A549 (cell line): ENCODE measurements at regions not wholly inside any gene's neighbourhood (a gene's known extent, or its start where the extent isn't known, plus 50 kb on each side); places are given as distances from the start of the nearest gene placed in this dataset.

Experiments
- ATAC-seq, 2 experiments: fragments of 200-7000 bp in 1 of 2; fragments of >200 bp in 1 of 2; cut with Nextera tagmentation in 1 of 2; cut with Tn5 transposase in 1 of 2; 3 replicates each; pipeline versions ENCODE4 v1.8.0 to v1.9.1; 2018 to 2020; ENCODE audit warnings: mild to moderate bottlenecking in 1 of 2, moderate library complexity in 1 of 2
- CTCF ChIA-PET: fragments of 300-600 bp; sonication (Branson Sonifier 250); formaldehyde crosslinking; extraction: SDS; loops from one replicate; lab custom pipeline; 2021; ENCODE audit warnings: antibody characterized with exemption, inconsistent platforms; lab: Yijun Ruan, JAX
- POLR2A ChIA-PET: fragments of 350-600 bp; formaldehyde crosslinking; extraction: SDS; loops from one replicate; lab custom pipeline; 2021; ENCODE audit warnings: antibody characterized with exemption, inconsistent platforms; lab: Yijun Ruan, JAX
- DNase-seq, 2 experiments: peaks; one replicate each; pipeline versions ENCODE4 v3.0.0 to v3.0.0-alpha.2; 2011 to 2016; ENCODE audit warnings: low read depth in 1 of 2, low spot score in 1 of 2
- FAIRE-seq: peaks from 2 replicates; lab custom pipeline; 2011; peaks lifted over from hg19 to GRCh38; lab: Jason Lieb, UNC
- H3K27ac ChIP-seq, 2 experiments: fragments of >200 bp; sonication (Bioruptor Twin); formaldehyde crosslinking; 3 replicates each; pipeline ENCODE4 v1.5.1; 2016 to 2017
- H3K4me1 ChIP-seq: fragments of >200 bp; sonication (Bioruptor Twin); formaldehyde crosslinking; 3 replicates; pipeline ENCODE4 v1.6.1; 2016
- H3K4me2 ChIP-seq: fragments of >200 bp; sonication (Bioruptor Twin); formaldehyde crosslinking; 3 replicates; pipeline ENCODE4 v1.6.1; 2016
- H3K4me3 ChIP-seq: fragments of >200 bp; sonication (Bioruptor Twin); formaldehyde crosslinking; 3 replicates; pipeline ENCODE4 v1.5.1; 2016
- H3K9me3 ChIP-seq: fragments of >200 bp; sonication (Bioruptor Twin); formaldehyde crosslinking; 3 replicates; pipeline ENCODE4 v1.6.1; 2016
- BHLHE40 ChIP-seq: IDR thresholded peaks from 2 replicates; pipeline ENCODE4 v1.6.1; 2012; ENCODE audit warnings: low read depth, low read length, inconsistent platforms
- CBX2 ChIP-seq: fragments of 200-600 bp; sonication (generic); IDR thresholded peaks from 2 replicates; pipeline ENCODE4 v1.6.1; 2016; ENCODE audit warnings: low read depth, mild to moderate bottlenecking, borderline replicate concordance
- CBX8 ChIP-seq: fragments of 200-600 bp; sonication (generic); IDR thresholded peaks from 2 replicates; pipeline ENCODE4 v1.6.1; 2016
- CHD2 ChIP-seq: fragments of 150-350 bp; IDR thresholded peaks from 2 replicates; pipeline ENCODE4 v1.6.1; 2014; ENCODE audit warnings: low read length; ENCODE audit not compliant: partially characterized antibody
- EP300 ChIP-seq, 2 experiments: fragments of >200 bp; sonication (Bioruptor Twin); formaldehyde crosslinking; IDR thresholded peaks; 2 replicates in 1 of 2; 3 replicates in 1 of 2; pipeline ENCODE4 v1.6.1; 2016 to 2017
- ESRRA ChIP-seq: fragments of 150-350 bp; IDR thresholded peaks from 2 replicates; pipeline ENCODE4 v1.6.1; 2014; ENCODE audit warnings: mild to moderate bottlenecking, low read length, borderline replicate concordance
- FOSB ChIP-seq: fragments of 250-450 bp; sonication (Bioruptor Pico); IDR thresholded peaks from 2 replicates; pipeline ENCODE4 v1.5.0; 2020; ENCODE audit warnings: mild to moderate bottlenecking, moderate library complexity
- FOSL2 ChIP-seq, 2 experiments: fragments of 450-650 bp in 1 of 2; fragments of >200 bp in 1 of 2; sonication (Bioruptor Twin) in 1 of 2; formaldehyde crosslinking; IDR thresholded peaks; 2 replicates each; pipeline versions ENCODE4 v1.5.0 to v1.6.1; 2016 to 2020; ENCODE audit warnings: mild to moderate bottlenecking in 1 of 2, moderate library complexity in 1 of 2
- GATA3 ChIP-seq: IDR thresholded peaks from 2 replicates; pipeline ENCODE4 v1.6.1; 2012; ENCODE audit warnings: borderline replicate concordance
- JUN ChIP-seq, 2 experiments: fragments of >200 bp; sonication (Bioruptor Twin); formaldehyde crosslinking; IDR thresholded peaks; 2 replicates in 1 of 2; 3 replicates in 1 of 2; pipeline ENCODE4 v1.6.1; 2016 to 2017
- MYC ChIP-seq: IDR thresholded peaks from 2 replicates; pipeline ENCODE4 v1.6.1; 2012; ENCODE audit warnings: mild to moderate bottlenecking, inconsistent platforms, low read length, improper control_type of control experiment, borderline replicate concordance
- NPAS2 ChIP-seq: fragments of 250-450 bp; sonication (Bioruptor Pico); IDR thresholded peaks from 2 replicates; pipeline ENCODE4 v1.8.0; 2022; ENCODE audit warnings: mild to moderate bottlenecking, moderate library complexity, borderline replicate concordance
- NR3C1 ChIP-seq: fragments of >200 bp; sonication (Bioruptor Twin); formaldehyde crosslinking; IDR thresholded peaks from 3 replicates; pipeline ENCODE4 v1.6.1; 2017
- POLR2AphosphoS2 ChIP-seq: conservative IDR thresholded peaks from 2 replicates; pipeline ENCODE4 v1.6.1; 2012; ENCODE audit warnings: low read length, improper control_type of control experiment, inconsistent platforms
- RAD21 ChIP-seq, 2 experiments: fragments of >200 bp in 1 of 2; sonication (Bioruptor Twin) in 1 of 2; formaldehyde crosslinking in 1 of 2; IDR thresholded peaks in 1 of 2; conservative IDR thresholded peaks in 1 of 2; 2 replicates in 1 of 2; 3 replicates in 1 of 2; pipeline ENCODE4 v1.6.1; 2012 to 2018; ENCODE audit warnings: inconsistent platforms in 1 of 2
- RFX5 ChIP-seq: fragments of 450-650 bp; IDR thresholded peaks from 2 replicates; pipeline ENCODE4 v1.7.1; 2014; ENCODE audit warnings: antibody characterized with exemption, mild to moderate bottlenecking, moderate library complexity
- SREBF2 ChIP-seq: fragments of 450-650 bp; IDR thresholded peaks from 2 replicates; pipeline ENCODE4 v1.6.1; 2014; ENCODE audit warnings: mild to moderate bottlenecking, moderate library complexity
- TP53 ChIP-seq: fragments of 250-450 bp; sonication (Bioruptor Pico); IDR thresholded peaks from 2 replicates; pipeline ENCODE4 v1.5.0; 2021; ENCODE audit warnings: mild to moderate bottlenecking, moderate library complexity
- ZC3H11A ChIP-seq: fragments of 450-650 bp; IDR thresholded peaks from 2 replicates; pipeline ENCODE4 v1.6.1; 2014; ENCODE audit warnings: antibody characterized with exemption, mild to moderate bottlenecking
- ZFP36 ChIP-seq: fragments of 450-650 bp; IDR thresholded peaks from 2 replicates; pipeline ENCODE4 v1.6.1; 2014; ENCODE audit warnings: borderline replicate concordance; ENCODE audit not compliant: partially characterized antibody
- ZNF302 ChIP-seq: fragments of 250-450 bp; sonication (Bioruptor Pico); IDR thresholded peaks from 2 replicates; pipeline ENCODE4 v1.9.0; 2021; ENCODE audit warnings: inconsistent platforms, mild to moderate bottlenecking, moderate library complexity
- WGBS: methylation state at CpG from one replicate; pipeline ENCODE4 v1.1.6; 2017; ENCODE audit errors: missing lambda C conversion rate; 5-methylcytosine and 5-hydroxymethylcytosine counted together
- TF ChIP-seq, protein P1 (sequence below): fragments of >200 bp; sonication (Bioruptor Twin); formaldehyde crosslinking; IDR thresholded peaks from 3 replicates; pipeline ENCODE4 v1.6.1; 2016
- TF ChIP-seq, protein P2 (sequence below): fragments of 150-350 bp; IDR thresholded peaks from 2 replicates; pipeline ENCODE4 v1.6.1; 2014; ENCODE audit warnings: low read depth, mild to moderate bottlenecking, low read length
- TF ChIP-seq, protein P3 (sequence below): fragments of >200 bp; sonication (Bioruptor Twin); formaldehyde crosslinking; IDR thresholded peaks from 2 replicates; pipeline ENCODE4 v1.6.1; 2016

DNA sequence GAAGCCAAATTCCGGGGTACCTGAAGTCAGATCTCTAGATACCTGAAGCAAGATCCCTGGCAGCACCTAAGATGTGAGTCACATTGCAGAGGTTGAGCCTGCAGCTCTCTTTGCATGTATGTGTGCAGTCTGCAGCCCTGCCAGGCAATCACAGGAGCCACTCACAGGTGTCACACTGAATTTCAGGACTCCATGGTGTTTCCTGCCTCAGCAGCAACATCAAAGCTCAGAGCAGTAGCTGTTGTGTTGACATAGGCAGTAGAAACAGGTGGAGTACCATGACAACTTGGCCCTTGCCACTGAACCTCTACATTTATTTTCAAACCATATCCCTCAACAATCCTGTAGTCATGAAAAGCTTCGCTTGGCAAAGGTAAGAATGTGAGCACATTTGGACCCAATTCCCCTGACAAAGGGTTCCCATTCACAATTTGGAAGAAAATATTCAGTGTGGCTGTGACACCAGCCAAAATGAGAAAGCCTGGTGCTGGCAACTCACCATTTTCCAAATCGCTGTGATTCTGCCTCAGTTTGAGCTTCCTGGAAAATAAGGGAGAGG is 419.8 kb upstream of the NFIA start:
- H3K4me1 ChIP-seq = no peaks in the 10 kb centered on the region
- no peak for FAIRE-seq

DNA sequence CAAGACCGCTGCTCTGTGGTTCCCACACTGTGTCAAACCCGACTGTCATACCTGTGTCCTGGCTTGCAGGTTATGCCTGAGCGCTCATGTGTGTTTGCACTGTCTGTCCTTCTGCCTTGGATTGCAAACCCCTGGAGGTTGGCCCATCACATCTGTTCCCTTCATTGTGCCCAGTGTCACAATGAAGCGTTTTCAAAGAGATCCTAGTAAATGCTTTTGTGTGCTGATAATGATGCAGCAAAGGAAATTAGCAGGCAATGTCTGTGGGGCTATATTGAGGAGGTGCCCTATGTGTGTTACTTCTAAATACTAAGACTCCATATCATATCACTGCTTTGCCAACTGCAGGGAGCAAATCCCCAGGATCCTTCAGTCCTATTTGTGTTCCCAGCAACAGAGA is 424.4 kb upstream of the NFIA start:
- WGBS = 18% methylated on average over 4 of the region's 4 CpGs
- ChIA-PET POLR2A (no interaction called here), CTCF (no interaction called here)
- no peak overlapping the region for H3K27ac ChIP-seq
- DNase-seq = no peak
- FAIRE-seq = no peak
- no peaks in the 10 kb centered on the region for H3K4me1 ChIP-seq
- H3K4me3 ChIP-seq = no peak overlapping the region
- no peak for ATAC-seq
- TF ChIP-seq CBX2 (no peak), FOSB (CRISPR knock-in tag) (no peak), ZFP36 (no peak), MYC (no peak), ZC3H11A (no peak), TP53 (CRISPR knock-in tag) (no peak), CHD2 (no peak), BHLHE40 (no peak), CBX8 (no peak), ESRRA (no peak), FOSL2 (IDR thresholded peaks at IDR 0.05) (no peak), FOSL2 (CRISPR knock-in tag; IDR thresholded peaks at IDR 0.05) (no peak), RFX5 (no peak), SREBF2 (no peak), ZNF302 (CRISPR knock-in tag) (no peak), EP300 (IDR thresholded peaks at IDR 0.05) (no peak), NR3C1 (no peak)
- TF ChIP-seq, protein P1, sequence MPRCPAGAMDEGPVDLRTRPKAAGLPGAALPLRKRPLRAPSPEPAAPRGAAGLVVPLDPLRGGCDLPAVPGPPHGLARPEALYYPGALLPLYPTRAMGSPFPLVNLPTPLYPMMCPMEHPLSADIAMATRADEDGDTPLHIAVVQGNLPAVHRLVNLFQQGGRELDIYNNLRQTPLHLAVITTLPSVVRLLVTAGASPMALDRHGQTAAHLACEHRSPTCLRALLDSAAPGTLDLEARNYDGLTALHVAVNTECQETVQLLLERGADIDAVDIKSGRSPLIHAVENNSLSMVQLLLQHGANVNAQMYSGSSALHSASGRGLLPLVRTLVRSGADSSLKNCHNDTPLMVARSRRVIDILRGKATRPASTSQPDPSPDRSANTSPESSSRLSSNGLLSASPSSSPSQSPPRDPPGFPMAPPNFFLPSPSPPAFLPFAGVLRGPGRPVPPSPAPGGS = no peak
- TF ChIP-seq, protein P2, sequence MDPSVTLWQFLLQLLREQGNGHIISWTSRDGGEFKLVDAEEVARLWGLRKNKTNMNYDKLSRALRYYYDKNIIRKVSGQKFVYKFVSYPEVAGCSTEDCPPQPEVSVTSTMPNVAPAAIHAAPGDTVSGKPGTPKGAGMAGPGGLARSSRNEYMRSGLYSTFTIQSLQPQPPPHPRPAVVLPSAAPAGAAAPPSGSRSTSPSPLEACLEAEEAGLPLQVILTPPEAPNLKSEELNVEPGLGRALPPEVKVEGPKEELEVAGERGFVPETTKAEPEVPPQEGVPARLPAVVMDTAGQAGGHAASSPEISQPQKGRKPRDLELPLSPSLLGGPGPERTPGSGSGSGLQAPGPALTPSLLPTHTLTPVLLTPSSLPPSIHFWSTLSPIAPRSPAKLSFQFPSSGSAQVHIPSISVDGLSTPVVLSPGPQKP = no peak
- no peaks in the 10 kb centered on the region for H3K9me3 ChIP-seq
- no peak overlapping the region for H3K4me2 ChIP-seq

More for the DNA sequence above, 419.8 kb upstream of the NFIA start:
- POLR2A ChIA-PET = no interaction called here
- CTCF ChIA-PET = no interaction called here
- no peak overlapping the region for H3K27ac ChIP-seq
- no peak overlapping the region for H3K4me3 ChIP-seq
- 0% methylated on average over 2 of the region's 3 CpGs for WGBS
- DNase-seq (no peak), ATAC-seq (no peak)
- TF ChIP-seq RAD21 (conservative IDR thresholded peaks at IDR 0.05 in 1 of 2, IDR thresholded peaks at IDR 0.05 in 1 of 2) = no peak
- TF ChIP-seq POLR2AphosphoS2 = no peak
- TF ChIP-seq MYC = no peak
- TF ChIP-seq, protein P3, sequence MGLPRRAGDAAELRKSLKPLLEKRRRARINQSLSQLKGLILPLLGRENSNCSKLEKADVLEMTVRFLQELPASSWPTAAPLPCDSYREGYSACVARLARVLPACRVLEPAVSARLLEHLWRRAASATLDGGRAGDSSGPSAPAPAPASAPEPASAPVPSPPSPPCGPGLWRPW = no peak
- TF ChIP-seq NPAS2 (CRISPR knock-in tag) = no peak
- no peak for TF ChIP-seq GATA3
- no peak for TF ChIP-seq JUN (IDR thresholded peaks at IDR 0.05)
- no peaks in the 10 kb centered on the region for H3K9me3 ChIP-seq
- no peak overlapping the region for H3K4me2 ChIP-seq
